ENCODE measurements at regions not wholly inside any gene's neighbourhood (a gene's known extent, or its start where the extent isn't known, plus 50 kb on each side); places are given as distances from the start of the nearest gene placed in this dataset.

GRCh38 chr16:52953215-52953614 lies 99.5 kb downstream of the CHD9NB start:
- TF ChIP-seq EP300 (IDR thresholded peaks at IDR 0.05) (no peak), POLR2A (IDR thresholded peaks at IDR 0.05; ENCODE audit: low read length) (no peak), USF2 (IDR thresholded peaks at IDR 0.05) (no peak), ESRRA (IDR thresholded peaks at IDR 0.05; ENCODE audit: borderline replicate concordance, low read length) (no peak)

Measured in A549 (cell line).